ENCODE measurements at regions not wholly inside any gene's neighbourhood (a gene's known extent, or its start where the extent isn't known, plus 50 kb on each side); places are given as distances from the start of the nearest gene placed in this dataset.
"Not testable (repeated sequence)": the region's sequence is repeated elsewhere in the genome, so short reads cannot be mapped to it uniquely, and the experiment has no call there.

DNA sequence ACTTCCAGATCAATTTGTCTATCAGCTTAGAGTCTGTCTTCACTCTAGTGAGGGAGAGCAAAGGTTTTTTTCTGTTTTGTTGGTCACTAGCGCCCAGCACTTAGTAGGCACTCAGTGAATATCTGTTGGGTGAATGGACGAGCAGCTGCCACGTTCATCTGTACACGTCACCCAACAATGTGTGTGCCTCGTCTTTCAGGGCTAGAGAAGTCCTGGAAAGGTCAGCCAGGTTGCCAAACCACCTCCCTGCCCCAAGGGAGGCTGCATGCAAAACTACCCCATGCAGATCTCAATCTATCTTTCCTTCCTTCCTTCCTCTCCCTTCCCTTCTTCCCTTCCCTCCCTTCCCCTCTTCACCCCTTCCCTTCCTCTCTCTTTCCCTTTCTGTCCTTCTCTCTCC, 340.9 kb downstream of the SOX9 start:
- Histone ChIP-seq H3K9me3 (ENCODE audit: severe bottlenecking) (peaks cover 6% of the 10 kb centered on the region), H3K27me3 (ENCODE audit: insufficient read depth, low read depth, severe bottlenecking) (no peaks in the 10 kb centered on the region), H3K4me3 (ENCODE audit: low read depth, low read length) (no peak overlapping the region), H3K27ac (no peak overlapping the region), H3K36me3 (no peaks in the 10 kb centered on the region)
- TF ChIP-seq, protein P1, sequence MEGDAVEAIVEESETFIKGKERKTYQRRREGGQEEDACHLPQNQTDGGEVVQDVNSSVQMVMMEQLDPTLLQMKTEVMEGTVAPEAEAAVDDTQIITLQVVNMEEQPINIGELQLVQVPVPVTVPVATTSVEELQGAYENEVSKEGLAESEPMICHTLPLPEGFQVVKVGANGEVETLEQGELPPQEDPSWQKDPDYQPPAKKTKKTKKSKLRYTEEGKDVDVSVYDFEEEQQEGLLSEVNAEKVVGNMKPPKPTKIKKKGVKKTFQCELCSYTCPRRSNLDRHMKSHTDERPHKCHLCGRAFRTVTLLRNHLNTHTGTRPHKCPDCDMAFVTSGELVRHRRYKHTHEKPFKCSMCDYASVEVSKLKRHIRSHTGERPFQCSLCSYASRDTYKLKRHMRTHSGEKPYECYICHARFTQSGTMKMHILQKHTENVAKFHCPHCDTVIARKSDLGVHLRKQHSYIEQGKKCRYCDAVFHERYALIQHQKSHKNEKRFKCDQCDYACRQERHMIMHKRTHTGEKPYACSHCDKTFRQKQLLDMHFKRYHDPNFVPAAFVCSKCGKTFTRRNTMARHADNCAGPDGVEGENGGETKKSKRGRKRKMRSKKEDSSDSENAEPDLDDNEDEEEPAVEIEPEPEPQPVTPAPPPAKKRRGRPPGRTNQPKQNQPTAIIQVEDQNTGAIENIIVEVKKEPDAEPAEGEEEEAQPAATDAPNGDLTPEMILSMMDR (IDR thresholded peaks at IDR 0.05; ENCODE audit: low read depth, low read length), result no peak
- DNase-seq, result no peak

DNA sequence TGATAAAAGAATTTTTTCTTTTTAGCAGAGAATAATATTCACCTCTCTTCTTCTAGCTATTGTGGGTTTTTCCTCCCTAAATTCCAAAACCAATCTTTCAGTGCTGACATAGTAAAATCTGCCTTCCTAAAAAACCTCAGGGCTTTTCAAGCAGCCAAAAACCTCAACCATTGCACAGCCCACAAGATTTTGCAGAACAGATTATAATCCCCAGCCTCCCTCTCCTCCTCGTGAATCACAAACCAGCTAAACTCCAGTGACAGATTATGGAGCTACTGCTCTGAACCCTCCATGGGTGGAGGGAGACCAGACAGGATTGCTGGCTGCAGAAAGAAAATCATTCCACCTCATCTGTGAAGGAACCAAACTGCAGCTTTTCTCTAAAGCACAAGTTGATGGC, 341.6 kb downstream of the SOX9 start:
- no peak overlapping the region for H3K4me3 ChIP-seq (ENCODE audit: low read depth, low read length)
- no peak overlapping the region for H3K27ac ChIP-seq
- DNase-seq, result no peak
- TF ChIP-seq, protein P1 (IDR thresholded peaks at IDR 0.05; ENCODE audit: low read depth, low read length), result no peak
- H3K9me3 ChIP-seq (ENCODE audit: severe bottlenecking), result peaks cover 6% of the 10 kb centered on the region
- no peaks in the 10 kb centered on the region for H3K36me3 ChIP-seq
- no peaks in the 10 kb centered on the region for H3K27me3 ChIP-seq (ENCODE audit: insufficient read depth, low read depth, severe bottlenecking)

DNA sequence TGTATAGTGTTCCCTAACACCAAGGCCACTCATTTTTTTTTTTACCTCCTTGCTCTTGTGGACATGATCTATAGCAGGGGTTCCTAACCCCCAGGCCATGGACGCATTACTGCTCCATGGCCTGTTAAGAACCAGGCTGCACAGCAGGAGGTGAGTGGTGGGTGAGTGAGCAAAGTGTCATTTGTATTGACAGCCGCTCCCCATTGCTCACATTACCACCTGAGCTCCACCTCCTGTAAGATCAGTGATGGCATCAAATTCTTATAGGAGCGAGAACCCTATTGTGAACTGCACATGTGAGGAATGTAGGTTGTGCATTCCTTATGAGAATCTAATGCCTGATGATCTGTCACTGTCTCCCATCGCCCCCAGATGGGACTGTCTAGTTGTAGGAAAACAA, 342.0 kb downstream of the SOX9 start:
- Histone ChIP-seq H3K36me3 (no peaks in the 10 kb centered on the region), H3K27me3 (ENCODE audit: insufficient read depth, low read depth, severe bottlenecking) (no peaks in the 10 kb centered on the region), H3K27ac (no peak overlapping the region), H3K9me3 (ENCODE audit: severe bottlenecking) (peaks cover 6% of the 10 kb centered on the region), H3K4me3 (ENCODE audit: low read depth, low read length) (no peak overlapping the region)
- TF ChIP-seq, protein P1 (IDR thresholded peaks at IDR 0.05; ENCODE audit: low read depth, low read length), result no peak
- no peak for DNase-seq

DNA sequence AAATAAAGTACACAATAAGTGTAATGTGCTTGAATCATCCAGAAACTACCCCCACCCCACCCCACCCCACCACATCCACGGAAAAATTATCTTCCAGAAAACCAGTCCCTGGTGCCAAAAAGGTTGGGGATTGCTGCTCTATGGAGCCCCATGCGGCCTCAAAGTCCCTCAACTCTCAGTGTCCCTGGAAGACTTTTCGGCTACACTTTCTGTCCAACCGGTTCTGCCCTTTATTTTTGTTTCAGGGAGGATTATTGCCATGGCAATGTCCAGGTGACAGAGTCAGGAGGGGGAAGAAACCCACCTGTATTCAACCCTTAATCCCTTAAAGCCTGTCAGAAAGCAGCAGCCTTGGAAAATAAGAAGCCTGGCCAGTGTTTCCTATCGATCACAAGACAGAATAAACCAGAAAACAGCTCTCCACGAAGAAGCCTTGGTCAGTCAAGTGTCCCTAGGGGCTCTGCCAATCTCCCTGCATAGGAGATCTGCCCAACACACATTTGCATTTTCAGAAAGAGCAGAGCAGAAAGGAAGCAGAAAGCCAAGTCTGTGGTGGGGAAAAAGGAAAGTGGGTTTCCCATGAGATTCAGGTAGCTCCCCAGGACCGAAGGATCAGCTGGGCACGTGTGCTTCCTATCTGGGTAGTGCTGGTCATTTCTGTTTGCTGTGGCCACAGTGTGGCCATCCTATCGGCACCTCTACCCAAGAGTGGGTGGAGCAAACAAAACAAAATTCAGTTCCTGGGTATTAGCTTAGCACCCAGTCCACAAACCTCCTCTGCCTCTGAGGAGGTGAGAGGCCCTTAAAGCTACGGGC, 342.7 kb downstream of the SOX9 start:
- DNase-seq, result no peak
- Histone ChIP-seq H3K9me3 (ENCODE audit: severe bottlenecking) (peaks cover 6% of the 10 kb centered on the region), H3K27ac (no peak overlapping the region), H3K4me3 (ENCODE audit: low read depth, low read length) (no peak overlapping the region), H3K27me3 (ENCODE audit: insufficient read depth, low read depth, severe bottlenecking) (no peaks in the 10 kb centered on the region), H3K36me3 (no peaks in the 10 kb centered on the region)
- TF ChIP-seq, protein P1 (IDR thresholded peaks at IDR 0.05; ENCODE audit: low read depth, low read length), result no peak

DNA sequence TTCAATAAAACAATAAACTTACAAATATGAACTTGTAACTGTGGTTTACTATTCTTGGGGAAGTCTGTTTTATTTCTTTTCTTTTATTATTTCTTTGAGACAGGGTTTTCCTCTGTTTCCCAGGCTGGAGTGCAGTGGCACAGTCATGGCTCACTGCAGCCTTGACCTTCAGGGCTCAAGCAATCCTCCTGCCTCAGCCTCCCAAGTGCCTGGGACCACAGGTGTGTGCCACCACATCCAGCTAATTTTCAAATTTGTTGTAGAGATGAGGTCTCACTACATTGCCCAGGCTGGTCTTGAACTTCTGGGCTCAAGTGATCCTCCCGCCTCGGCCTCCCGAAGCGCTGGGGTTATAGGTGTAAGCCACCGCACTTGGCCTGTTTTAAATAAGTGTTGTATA, 343.4 kb downstream of the SOX9 start:
- H3K9me3 ChIP-seq (ENCODE audit: severe bottlenecking); H3K4me3 ChIP-seq (ENCODE audit: low read depth, low read length); H3K27me3 ChIP-seq (ENCODE audit: insufficient read depth, low read depth, severe bottlenecking); DNase-seq; H3K27ac ChIP-seq; H3K36me3 ChIP-seq: not testable (repeated sequence)

DNA sequence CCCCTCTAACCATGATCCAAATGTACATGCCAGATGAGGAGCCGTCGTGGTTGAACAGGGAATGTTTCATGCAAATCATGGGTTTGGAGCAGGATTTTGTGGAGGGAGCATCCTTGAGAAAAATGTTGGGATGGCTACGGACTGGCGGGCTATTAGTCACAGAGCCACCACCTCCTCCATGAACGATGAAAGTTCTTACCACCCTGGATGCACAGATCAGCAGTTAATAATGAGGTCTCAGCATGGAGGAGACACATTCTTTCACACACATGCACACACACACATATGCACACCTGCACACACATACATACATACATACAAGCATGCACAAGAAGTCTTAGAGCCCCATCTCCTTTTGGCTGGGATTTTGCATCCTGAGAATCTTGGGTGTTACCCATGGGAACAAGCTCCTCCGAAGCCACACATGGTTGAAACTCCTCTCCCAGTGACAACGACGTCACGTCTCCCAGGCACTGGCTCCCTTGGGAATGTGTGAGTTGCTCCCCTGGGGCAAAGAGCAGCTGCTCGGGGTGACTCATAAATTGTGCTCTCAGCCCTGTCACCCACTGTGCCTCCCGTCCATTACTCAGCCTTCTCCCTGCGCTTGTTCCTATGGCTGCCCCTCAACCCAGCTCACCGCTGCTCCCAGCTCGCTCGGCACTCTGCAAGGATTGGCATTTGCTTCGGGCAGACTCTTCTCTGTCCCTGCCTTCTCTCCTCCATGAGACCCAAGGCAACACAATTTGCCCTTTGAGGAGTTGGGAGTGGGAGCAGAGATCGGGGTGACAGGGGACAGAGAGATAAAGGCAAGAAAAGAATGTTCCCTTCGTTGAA, 344.6 kb downstream of the SOX9 start:
- Histone ChIP-seq H3K27ac (no peak overlapping the region), H3K27me3 (ENCODE audit: insufficient read depth, low read depth, severe bottlenecking) (no peaks in the 10 kb centered on the region), H3K4me3 (ENCODE audit: low read depth, low read length) (no peak overlapping the region), H3K9me3 (ENCODE audit: severe bottlenecking) (peaks cover 6% of the 10 kb centered on the region), H3K36me3 (no peaks in the 10 kb centered on the region)
- TF ChIP-seq, protein P1 (IDR thresholded peaks at IDR 0.05; ENCODE audit: low read depth, low read length), result no peak
- DNase-seq, result no peak

All from WERI-Rb-1 (cell line).